ENCODE measurements at regions not wholly inside any gene's neighbourhood (a gene's known extent, or its start where the extent isn't known, plus 50 kb on each side); places are given as distances from the start of the nearest gene placed in this dataset.

- no peak for TF ChIP-seq TAF15 (IDR thresholded peaks at IDR 0.05; ENCODE audit: low read depth, low read length, poor library complexity, severe bottlenecking)
These were observed 393.3 kb upstream of the HNRNPA3 start (continued) for GRCh38 chr2:176819306-176819705.

DNA sequence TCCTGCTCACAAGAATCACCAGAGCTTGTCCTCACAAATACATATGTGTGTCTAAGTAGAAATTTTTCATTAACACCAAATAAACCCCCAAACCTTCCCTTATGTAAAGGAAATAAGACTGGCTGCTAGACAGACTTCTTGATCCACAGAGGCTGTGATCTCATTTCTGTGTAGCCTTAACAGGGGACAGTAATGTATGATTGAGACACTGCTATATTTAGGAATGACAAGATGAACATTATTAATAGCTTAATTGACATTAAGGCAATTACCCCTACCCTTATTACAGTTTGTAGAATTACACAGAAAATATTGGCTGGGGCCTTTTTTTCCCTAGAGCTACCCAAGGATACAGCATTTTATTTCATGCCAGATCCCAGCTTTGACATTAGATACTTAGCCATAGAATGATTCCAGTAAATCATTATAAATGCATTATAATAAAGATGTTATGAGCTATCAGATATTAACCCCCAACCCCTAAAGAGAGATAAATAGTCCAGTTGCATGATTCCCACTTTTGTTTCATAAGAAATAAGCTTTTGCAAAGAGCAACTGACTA is 392.1 kb upstream of the HNRNPA3 start:
- no peak for FAIRE-seq
- Histone ChIP-seq H2AFZ (ENCODE audit: low read length) (no peak overlapping the region), H3K4me2 (ENCODE audit: low read depth, low read length) (no peak overlapping the region), H4K20me1 (ENCODE audit: insufficient read depth, low read length) (no peaks in the 10 kb centered on the region), H3K4me3 (replicated peaks in 1 of 3; ENCODE audit: insufficient read depth in 1 of 3, low read depth in 2 of 3, low read length in 3 of 3) (no peak overlapping the region), H3K79me2 (ENCODE audit: insufficient read depth, low read length) (no peaks in the 10 kb centered on the region), H3K9ac (ENCODE audit: insufficient read depth, low read depth, low read length) (no peak overlapping the region), H3K36me3 (replicated peaks in 1 of 2; ENCODE audit: control insufficient read depth in 1 of 2, insufficient read depth in 2 of 2, low read length in 2 of 2) (no peaks in the 10 kb centered on the region), H3K9me3 (ENCODE audit: low read length) (no peaks in the 10 kb centered on the region), H3K27ac (ENCODE audit: extremely low read length, insufficient read depth, low read length) (no peak overlapping the region), H3K27me3 (ENCODE audit: control insufficient read depth in 1 of 2, insufficient read depth in 2 of 2, low read length in 2 of 2) (peaks cover 0 to 31% of the 10 kb centered on the region in 2 experiments; a peak in 3 of 5 replicates), H3K4me1 (ENCODE audit: insufficient read depth, low read length) (no peaks in the 10 kb centered on the region)
- ChIA-PET POLR2A (no interaction called here), CTCF (ENCODE audit: low intra/inter-chr PET ratio, low total read pairs) (no interaction called here)
- DNase-seq (ENCODE audit: low spot score), result no peak
- intact Hi-C loops (cut with micrococcal nuclease; ENCODE audit: unreplicated experiment), result no loop called here
- no peak for ATAC-seq
- in situ Hi-C loops (cut with HindIII; ENCODE audit: extremely low pct_ligation_motif_present, low pct_unique_long_range_greater_than_20kb), result loop anchor here (10.0 kb wide), 1 partner anchor 324 kb away; no protein-coding TSS in a partner anchor
- TF ChIP-seq, protein P1, sequence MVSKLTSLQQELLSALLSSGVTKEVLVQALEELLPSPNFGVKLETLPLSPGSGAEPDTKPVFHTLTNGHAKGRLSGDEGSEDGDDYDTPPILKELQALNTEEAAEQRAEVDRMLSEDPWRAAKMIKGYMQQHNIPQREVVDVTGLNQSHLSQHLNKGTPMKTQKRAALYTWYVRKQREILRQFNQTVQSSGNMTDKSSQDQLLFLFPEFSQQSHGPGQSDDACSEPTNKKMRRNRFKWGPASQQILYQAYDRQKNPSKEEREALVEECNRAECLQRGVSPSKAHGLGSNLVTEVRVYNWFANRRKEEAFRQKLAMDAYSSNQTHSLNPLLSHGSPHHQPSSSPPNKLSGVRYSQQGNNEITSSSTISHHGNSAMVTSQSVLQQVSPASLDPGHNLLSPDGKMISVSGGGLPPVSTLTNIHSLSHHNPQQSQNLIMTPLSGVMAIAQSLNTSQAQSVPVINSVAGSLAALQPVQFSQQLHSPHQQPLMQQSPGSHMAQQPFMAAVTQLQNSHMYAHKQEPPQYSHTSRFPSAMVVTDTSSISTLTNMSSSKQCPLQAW (CRISPR knock-in tag; IDR thresholded peaks at IDR 0.05), result no peak
- TF ChIP-seq FOXA1 (IDR thresholded peaks at IDR 0.05), result no peak
- TF ChIP-seq FOXA1 (CRISPR knock-in tag; IDR thresholded peaks at IDR 0.05), result no peak
- no peak for TF ChIP-seq ZNF776 (CRISPR knock-in tag; IDR thresholded peaks at IDR 0.05)
- TF ChIP-seq NPAS2 (CRISPR knock-in tag; IDR thresholded peaks at IDR 0.05; ENCODE audit: borderline replicate concordance), result no peak
- no peak for TF ChIP-seq ZC3H13 (CRISPR knock-in tag; IDR thresholded peaks at IDR 0.05)
- no peak for TF ChIP-seq ZNF839 (CRISPR knock-in tag; IDR thresholded peaks at IDR 0.05; ENCODE audit: borderline replicate concordance)
- no peak for TF ChIP-seq ZBTB7A (CRISPR knock-in tag; IDR thresholded peaks at IDR 0.05)
- no peak for TF ChIP-seq ZNF484 (CRISPR knock-in tag; IDR thresholded peaks at IDR 0.05; ENCODE audit: borderline replicate concordance, low read depth)
- TF ChIP-seq ZNF34 (CRISPR knock-in tag; IDR thresholded peaks at IDR 0.05; ENCODE audit: borderline replicate concordance), result no peak
- TF ChIP-seq ZEB1 (IDR thresholded peaks at IDR 0.05; ENCODE audit: insufficient replicate concordance, low read depth), result no peak
- no peak for TF ChIP-seq CHD2 (IDR thresholded peaks at IDR 0.05; ENCODE audit: low read depth, low read length)
- TF ChIP-seq CAMTA2 (CRISPR knock-in tag; IDR thresholded peaks at IDR 0.05; ENCODE audit: borderline replicate concordance), result no peak
- TF ChIP-seq EZH2 (conservative IDR thresholded peaks at IDR 0.05; ENCODE audit: low read depth, low read length), result no peak
- no TSS peak for BruUV-seq (replicated peaks)

Data from HepG2 (cell line).